GM12873 (cell line): ENCODE measurements at regions not wholly inside any gene's neighbourhood (a gene's known extent, or its start where the extent isn't known, plus 50 kb on each side); places are given as distances from the start of the nearest gene placed in this dataset.

Experiments
- TF ChIP-seq, protein P1 (sequence below): IDR thresholded peaks from 2 replicates; pipeline ENCODE4 v1.5.1; 2012; ENCODE audit warnings: low read depth, mild to moderate bottlenecking, moderate library complexity, low read length, control low read depth; ENCODE audit not compliant: insufficient read depth; ENCODE audit errors: missing control alignments

DNA sequence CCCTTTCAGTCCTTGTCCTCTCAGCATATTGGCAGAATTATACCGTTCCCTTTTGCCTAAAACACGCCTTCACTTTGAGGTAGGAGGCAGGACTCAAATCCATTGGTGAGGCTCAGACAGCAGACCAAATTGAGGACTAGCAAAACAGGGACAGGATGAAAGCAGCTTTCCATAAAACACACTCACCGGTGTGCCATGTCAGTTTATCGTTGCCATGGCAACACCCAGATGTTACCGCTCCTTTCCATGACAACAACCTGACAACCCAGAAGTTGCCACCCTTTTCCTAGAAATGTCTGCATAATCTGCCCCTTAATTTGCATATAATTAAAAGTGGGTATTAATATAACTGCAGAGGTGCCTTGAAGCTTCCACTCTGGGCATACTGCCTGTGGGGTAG is 730.4 kb downstream of the METTL4 start:
- TF ChIP-seq, protein P1, sequence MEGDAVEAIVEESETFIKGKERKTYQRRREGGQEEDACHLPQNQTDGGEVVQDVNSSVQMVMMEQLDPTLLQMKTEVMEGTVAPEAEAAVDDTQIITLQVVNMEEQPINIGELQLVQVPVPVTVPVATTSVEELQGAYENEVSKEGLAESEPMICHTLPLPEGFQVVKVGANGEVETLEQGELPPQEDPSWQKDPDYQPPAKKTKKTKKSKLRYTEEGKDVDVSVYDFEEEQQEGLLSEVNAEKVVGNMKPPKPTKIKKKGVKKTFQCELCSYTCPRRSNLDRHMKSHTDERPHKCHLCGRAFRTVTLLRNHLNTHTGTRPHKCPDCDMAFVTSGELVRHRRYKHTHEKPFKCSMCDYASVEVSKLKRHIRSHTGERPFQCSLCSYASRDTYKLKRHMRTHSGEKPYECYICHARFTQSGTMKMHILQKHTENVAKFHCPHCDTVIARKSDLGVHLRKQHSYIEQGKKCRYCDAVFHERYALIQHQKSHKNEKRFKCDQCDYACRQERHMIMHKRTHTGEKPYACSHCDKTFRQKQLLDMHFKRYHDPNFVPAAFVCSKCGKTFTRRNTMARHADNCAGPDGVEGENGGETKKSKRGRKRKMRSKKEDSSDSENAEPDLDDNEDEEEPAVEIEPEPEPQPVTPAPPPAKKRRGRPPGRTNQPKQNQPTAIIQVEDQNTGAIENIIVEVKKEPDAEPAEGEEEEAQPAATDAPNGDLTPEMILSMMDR: no peak

DNA sequence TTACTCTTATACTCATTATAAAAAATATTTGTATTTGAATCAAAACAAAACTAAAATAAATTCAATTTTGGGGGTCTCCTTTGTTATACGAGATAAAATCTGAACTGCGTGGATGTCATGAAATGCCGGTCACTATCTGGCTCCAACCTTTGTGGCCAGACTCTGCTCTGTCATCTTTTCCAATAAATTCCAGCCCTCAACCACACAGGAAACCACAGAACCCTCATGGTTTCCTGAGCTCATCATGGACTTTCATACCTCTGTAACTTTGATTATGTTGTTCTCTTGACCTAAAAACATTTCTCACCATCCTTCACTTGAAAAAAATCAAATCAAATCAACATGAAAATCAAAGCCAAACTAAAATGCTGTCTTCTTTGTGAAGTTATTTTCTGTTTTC is 724.7 kb downstream of the METTL4 start:
- TF ChIP-seq, protein P1: no peak

DNA sequence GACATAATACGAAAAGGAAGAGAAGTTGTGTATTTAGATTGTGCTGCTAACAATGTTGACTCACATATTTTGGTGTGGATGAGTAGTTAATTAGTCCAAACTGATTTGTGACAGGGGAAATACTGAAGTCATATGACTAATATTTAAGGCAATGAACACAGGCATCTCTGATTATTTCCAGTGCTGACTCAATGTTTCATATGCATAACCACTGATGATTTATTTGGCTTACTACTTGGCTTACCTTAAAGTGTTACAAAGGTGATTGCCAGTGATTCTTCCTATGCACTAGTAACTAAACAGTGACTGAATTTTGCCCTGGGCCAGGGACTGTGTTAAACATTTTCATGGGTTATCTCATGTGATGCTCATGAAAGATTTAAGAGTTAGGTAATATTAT is 722.6 kb downstream of the METTL4 start:
- TF ChIP-seq, protein P1: no peak

DNA sequence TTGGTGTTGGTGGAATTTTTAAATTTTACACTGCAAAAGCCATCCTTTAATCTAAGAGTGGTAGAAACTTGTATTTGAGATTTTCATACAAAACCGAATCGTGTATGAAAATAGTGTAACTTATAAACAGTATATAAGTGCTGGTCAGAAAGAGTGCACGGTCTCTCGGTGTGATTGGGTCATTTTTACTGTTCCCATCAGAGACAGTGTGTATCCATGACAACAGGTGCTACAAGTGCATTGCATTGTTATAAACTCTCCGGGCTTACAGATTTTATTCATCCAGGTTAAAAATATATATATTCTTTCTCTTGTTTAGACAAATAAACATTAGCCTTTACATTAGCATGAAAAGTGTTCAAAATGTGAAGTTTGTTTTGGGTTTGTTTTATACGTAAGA is 721.9 kb downstream of the METTL4 start:
- TF ChIP-seq, protein P1: no peak

DNA sequence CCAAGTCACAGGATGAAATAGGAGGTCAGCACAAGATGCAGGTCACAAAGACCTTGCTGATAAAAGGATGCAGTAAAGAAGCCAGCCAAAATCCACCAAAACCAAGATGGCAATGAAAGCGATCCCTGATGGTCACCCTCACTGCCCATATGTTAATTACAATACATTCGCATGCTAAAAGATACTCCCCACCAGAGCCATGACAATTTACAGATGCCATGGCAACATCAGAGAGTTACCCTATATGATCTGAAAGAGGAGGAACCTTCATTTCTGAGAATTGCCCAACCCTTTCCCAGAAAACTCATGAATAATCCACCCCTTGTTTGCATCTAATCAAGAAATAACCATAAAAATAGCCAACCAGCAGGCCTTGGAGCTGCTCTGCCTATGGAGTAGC is 709.8 kb downstream of the METTL4 start:
- TF ChIP-seq, protein P1: no peak

DNA sequence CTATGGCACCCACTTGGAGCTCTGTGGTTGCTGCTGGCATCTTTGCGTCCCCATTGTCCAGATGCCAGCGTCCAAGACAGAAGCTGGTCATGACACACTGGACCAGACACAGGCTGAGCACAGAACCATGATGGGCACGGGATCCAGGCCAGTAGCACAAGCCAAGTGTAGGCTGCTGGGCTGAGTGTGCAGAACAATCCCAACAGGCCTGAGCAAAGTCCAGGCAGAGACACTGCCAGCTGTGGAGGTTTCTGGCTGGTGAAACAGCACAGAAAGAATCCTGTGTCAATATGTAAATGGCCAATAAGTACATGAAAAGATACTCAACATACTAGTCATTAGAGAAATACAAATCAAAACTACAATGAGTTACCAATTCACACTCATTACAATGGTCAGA is 705.4 kb downstream of the METTL4 start:
- TF ChIP-seq, protein P1: no peak

DNA sequence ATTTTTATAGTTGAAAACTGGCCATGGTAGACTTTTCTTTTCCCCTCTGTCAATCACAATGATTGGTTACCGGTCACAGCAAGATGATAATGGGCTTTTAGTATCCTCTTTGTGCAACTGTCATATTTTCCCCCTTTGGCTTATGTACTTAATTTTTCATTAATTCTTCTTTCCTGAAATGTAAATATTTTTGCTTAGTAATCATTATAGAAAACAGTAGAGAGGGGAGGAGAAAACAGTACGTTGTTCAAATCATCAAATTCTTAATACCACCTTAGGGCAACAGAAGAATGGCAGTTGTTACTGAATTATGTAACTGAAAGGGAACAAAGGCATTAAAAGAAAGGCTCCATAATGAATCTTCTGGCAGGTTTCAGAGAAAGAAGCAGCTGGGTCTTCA is 699.0 kb downstream of the METTL4 start:
- TF ChIP-seq, protein P1: no peak

DNA sequence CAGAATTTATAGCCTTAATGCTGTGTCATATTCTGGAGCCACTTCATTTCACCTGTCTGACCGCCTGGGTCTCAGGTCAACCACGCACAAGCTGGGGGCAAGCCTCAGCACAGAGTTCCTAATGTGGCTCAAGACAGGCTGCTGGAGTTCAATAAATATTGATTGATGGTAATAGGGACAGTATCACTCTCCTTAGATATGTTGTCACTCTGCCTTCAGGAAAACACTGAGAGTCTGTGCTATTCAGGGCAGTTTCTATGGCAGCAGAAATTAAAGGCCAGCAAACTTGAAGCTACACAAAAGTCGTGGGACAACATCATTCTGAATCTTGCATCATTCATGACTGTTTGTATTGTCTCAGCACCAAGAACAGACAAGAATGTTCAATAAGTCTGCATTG is 696.1 kb downstream of the METTL4 start:
- TF ChIP-seq, protein P1: no peak
